SJCRH30 (cell line): ENCODE measurements at regions not wholly inside any gene's neighbourhood (a gene's known extent, or its start where the extent isn't known, plus 50 kb on each side); places are given as distances from the start of the nearest gene placed in this dataset.

Experiments used
- DNase-seq, 2 experiments: peaks; one replicate each; pipeline ENCODE4 v3.0.0-alpha.2; 2015 to 2020
- H3K27ac ChIP-seq: fragments of 250-450 bp; sonication (Bioruptor Pico); 2 replicates; pipeline ENCODE4 v1.5.1; 2020; ENCODE audit warnings: mild to moderate bottlenecking, moderate library complexity
- H3K27me3 ChIP-seq: fragments of 250-450 bp; sonication (Bioruptor Pico); 2 replicates; pipeline ENCODE4 v1.5.1; 2020; ENCODE audit warnings: mild to moderate bottlenecking, moderate library complexity
- H3K36me3 ChIP-seq: fragments of 250-450 bp; sonication (Bioruptor Pico); 2 replicates; pipeline ENCODE4 v1.5.1; 2020; ENCODE audit warnings: mild to moderate bottlenecking, moderate library complexity
- H3K4me1 ChIP-seq: fragments of 250-450 bp; sonication (Bioruptor Pico); 2 replicates; pipeline ENCODE4 v1.5.1; 2020; ENCODE audit warnings: mild to moderate bottlenecking, moderate library complexity
- H3K4me3 ChIP-seq: fragments of 250-450 bp; sonication (Bioruptor Pico); 2 replicates; pipeline ENCODE4 v1.5.1; 2020; ENCODE audit warnings: mild to moderate bottlenecking, moderate library complexity
- H3K9me3 ChIP-seq: fragments of 250-450 bp; sonication (Bioruptor Pico); replicated peaks from 2 replicates; pipeline ENCODE4 v1.5.1; 2020; ENCODE audit warnings: mild to moderate bottlenecking, moderate library complexity

DNA sequence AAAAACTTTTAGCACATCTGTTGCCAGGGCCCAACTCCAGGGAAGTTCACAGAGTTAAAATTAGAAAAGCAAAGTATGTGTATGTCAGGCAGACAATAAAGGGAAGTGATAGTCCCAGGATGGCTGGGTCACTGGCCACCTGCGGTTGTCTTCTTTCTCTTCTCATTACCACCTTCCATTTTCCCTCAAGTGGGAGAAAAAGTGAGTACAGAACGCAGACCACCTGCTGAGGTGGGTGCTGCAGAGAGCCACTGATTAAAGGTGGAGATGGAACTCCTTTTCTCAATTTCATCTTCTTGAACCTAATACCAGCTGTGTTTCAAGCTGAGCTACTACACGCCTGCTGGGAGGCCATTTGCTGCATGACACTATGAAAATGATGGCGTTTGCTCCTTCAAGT is 88.8 kb upstream of the PDE4B start:
- no peak overlapping the region for H3K4me3 ChIP-seq
- no peaks in the 10 kb centered on the region for H3K4me1 ChIP-seq
- H3K27ac ChIP-seq = no peak overlapping the region
- no peak for DNase-seq
- no peaks in the 10 kb centered on the region for H3K9me3 ChIP-seq
- peaks cover 7% of the 10 kb centered on the region; the same call in 1 of the 2 replicates for H3K27me3 ChIP-seq
- no peaks in the 10 kb centered on the region for H3K36me3 ChIP-seq

GRCh38 chr1:65704318-65704717 is 88.4 kb upstream of the PDE4B start:
- Histone ChIP-seq H3K27me3 (peaks cover 7% of the 10 kb centered on the region; the same call in 1 of the 2 replicates), H3K9me3 (no peaks in the 10 kb centered on the region), H3K27ac (no peak overlapping the region), H3K4me1 (no peaks in the 10 kb centered on the region), H3K4me3 (no peak overlapping the region), H3K36me3 (no peaks in the 10 kb centered on the region)
- no peak for DNase-seq

- H3K4me1 ChIP-seq = no peaks in the 10 kb centered on the region
- no peak overlapping the region for H3K4me3 ChIP-seq
- H3K36me3 ChIP-seq = no peaks in the 10 kb centered on the region
- H3K27me3 ChIP-seq = 0 out of 2 replicates have a peak, but pooled peaks cover 5% of the 10 kb centered on the region
- no peaks in the 10 kb centered on the region for H3K9me3 ChIP-seq
- peak in 1 of 2 experiments; percentile 5 for DNase-seq
- H3K27ac ChIP-seq = no peak overlapping the region
These were observed 74.8 kb upstream of the PDE4B start for GRCh38 chr1:65717815-65718454.

DNA sequence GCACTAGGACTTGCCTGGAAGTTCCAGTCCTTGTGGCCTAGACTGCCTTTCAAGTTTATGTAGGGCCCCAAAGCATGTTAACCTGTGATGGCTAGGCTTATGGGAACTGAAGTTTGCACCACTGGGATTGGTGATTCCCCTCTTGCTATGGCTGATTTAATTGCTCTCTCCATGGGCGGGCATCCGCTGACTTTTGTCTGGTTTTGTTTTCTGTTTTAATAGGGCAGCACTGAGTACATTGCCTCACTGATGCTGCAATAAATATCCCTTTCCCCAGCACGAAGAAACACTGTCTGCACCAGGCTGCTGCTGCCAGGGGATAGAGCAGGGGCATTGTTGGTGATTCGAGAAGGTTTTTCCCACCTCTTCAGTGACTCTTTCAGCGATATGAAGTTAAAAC is 73.3 kb upstream of the PDE4B start:
- H3K27me3 ChIP-seq = 0 out of 2 replicates have a peak, but pooled peaks cover 5% of the 10 kb centered on the region
- no peaks in the 10 kb centered on the region for H3K36me3 ChIP-seq
- no peak overlapping the region for H3K27ac ChIP-seq
- no peak for DNase-seq
- H3K4me3 ChIP-seq = no peak overlapping the region
- no peaks in the 10 kb centered on the region for H3K9me3 ChIP-seq
- no peaks in the 10 kb centered on the region for H3K4me1 ChIP-seq

- DNase-seq = no peak
- Histone ChIP-seq H3K27ac (no peak overlapping the region), H3K4me3 (no peak overlapping the region), H3K4me1 (no peaks in the 10 kb centered on the region), H3K27me3 (0 out of 2 replicates have a peak, but pooled peaks cover 5% of the 10 kb centered on the region), H3K9me3 (no peaks in the 10 kb centered on the region), H3K36me3 (no peaks in the 10 kb centered on the region)
These were observed 70.2 kb upstream of the PDE4B start for GRCh38 chr1:65722461-65722860.

DNA sequence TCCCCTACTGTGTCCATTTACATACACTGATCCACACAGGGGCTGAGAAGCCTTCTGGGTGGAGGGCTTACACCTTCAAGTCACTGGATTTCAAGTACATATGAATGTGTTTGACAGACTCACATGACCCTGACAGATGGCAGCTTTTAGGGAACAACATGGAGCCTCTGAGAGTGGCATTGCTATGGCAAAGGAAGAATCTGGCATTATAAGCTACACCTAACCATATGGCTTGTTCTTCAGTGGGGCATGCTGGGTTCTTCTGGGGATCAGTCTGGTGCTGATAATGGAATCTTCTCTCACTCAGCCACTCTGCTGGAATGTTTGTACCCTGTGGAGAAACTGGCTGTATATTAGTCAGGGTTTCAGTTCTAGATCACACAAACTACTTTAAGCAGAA is 68.5 kb upstream of the PDE4B start:
- DNase-seq = no peak

DNA sequence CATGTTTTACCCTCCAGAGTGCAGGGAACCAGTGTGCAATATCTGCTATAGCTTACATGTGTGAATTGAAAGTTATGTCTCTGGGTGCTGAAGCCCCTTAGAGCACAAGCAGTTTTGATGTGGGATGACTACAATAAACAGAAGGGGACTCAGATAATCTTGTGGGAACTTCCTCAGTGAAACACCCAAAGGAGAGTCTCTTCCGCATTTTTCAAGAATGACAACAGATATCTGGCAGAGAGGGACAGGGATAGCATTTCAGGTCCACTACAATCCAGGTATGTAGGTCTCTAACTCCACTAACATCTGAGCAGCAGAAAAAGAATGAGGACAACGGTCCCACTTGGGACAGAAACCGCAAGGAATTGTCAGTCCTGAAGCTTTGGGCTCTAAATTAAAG is 67.6 kb upstream of the PDE4B start:
- DNase-seq = no peak
- no peaks in the 10 kb centered on the region for H3K4me1 ChIP-seq
- no peak overlapping the region for H3K27ac ChIP-seq
- H3K27me3 ChIP-seq = 0 out of 2 replicates have a peak, but pooled peaks cover 3% of the 10 kb centered on the region
- H3K36me3 ChIP-seq = no peaks in the 10 kb centered on the region
- no peak overlapping the region for H3K4me3 ChIP-seq
- H3K9me3 ChIP-seq = no peaks in the 10 kb centered on the region

More for the DNA sequence above, 68.5 kb upstream of the PDE4B start:
- no peaks in the 10 kb centered on the region for H3K9me3 ChIP-seq
- no peak overlapping the region for H3K4me3 ChIP-seq
- H3K27me3 ChIP-seq = 0 out of 2 replicates have a peak, but pooled peaks cover 5% of the 10 kb centered on the region
- no peaks in the 10 kb centered on the region for H3K36me3 ChIP-seq
- no peaks in the 10 kb centered on the region for H3K4me1 ChIP-seq
- H3K27ac ChIP-seq = no peak overlapping the region

GRCh38 chr1:65728504-65728903 is 64.2 kb upstream of the PDE4B start:
- no peaks in the 10 kb centered on the region for H3K27me3 ChIP-seq
- no peak overlapping the region for H3K4me3 ChIP-seq
- H3K27ac ChIP-seq = no peak overlapping the region
- H3K36me3 ChIP-seq = no peaks in the 10 kb centered on the region
- no peaks in the 10 kb centered on the region for H3K9me3 ChIP-seq
- H3K4me1 ChIP-seq = no peaks in the 10 kb centered on the region
- no peak for DNase-seq

DNA sequence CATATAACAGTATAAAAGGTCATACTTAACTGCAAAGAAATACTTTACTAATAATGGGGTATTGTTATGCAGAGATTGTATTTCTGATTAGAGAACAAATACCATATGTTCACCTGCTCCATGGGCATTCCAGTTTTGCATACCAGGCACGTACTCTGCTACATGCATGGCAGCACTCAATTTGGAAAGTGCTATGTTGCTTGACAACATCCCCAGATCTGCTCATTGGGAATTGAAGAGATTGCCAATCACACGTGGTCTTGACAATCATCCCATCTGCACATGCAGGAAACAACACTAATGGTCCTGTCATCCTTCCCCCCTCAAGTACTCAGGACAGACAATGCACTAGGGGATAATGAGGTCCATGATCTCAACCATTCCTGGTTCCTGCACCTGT is 63.4 kb upstream of the PDE4B start:
- no peaks in the 10 kb centered on the region for H3K9me3 ChIP-seq
- no peaks in the 10 kb centered on the region for H3K4me1 ChIP-seq
- no peaks in the 10 kb centered on the region for H3K36me3 ChIP-seq
- no peak overlapping the region for H3K27ac ChIP-seq
- no peak overlapping the region for H3K4me3 ChIP-seq
- DNase-seq = no peak
- no peaks in the 10 kb centered on the region for H3K27me3 ChIP-seq

DNA sequence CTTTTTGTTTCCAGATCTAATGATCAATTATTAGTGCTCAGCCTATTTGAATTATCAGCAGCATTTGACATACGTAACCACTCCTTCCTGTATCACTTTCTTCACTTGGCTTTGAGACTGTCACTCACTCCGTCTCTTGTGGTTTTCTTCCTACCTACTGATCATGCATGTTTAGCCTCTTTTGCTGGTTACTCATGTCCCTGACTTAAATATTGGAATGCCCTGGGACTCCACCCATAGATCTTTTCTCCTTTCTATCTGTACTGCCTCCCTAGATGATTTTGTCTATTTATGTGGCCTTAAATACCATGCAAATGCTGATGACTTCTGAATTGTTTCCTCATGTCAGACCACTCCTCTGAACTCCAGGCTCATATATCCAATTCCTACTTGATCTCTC is 57.7 kb upstream of the PDE4B start:
- Histone ChIP-seq H3K36me3 (no peaks in the 10 kb centered on the region), H3K27me3 (no peaks in the 10 kb centered on the region), H3K4me3 (no peak overlapping the region), H3K27ac (no peak overlapping the region), H3K9me3 (no peaks in the 10 kb centered on the region), H3K4me1 (no peaks in the 10 kb centered on the region)
- no peak for DNase-seq

DNA sequence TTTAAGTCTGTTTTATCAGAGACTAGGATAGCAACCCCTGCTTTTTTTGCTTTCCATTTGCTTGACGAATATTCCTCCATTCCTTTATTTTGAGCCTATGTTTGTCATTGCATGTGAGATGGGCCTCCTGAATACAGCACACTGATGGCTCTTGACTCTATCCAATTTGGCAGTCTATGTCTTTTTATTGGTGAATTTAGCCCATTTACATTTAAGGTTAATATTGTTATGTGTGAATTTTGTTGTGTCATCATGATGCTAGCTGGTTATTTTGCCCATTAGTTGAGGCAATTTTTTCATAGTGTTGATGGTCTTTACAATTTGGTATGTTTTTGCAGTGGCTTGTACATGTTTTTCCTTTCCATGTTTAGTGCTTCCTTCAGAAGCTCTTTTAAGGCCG is 50.7 kb upstream of the PDE4B start:
- no peak overlapping the region for H3K4me3 ChIP-seq
- no peaks in the 10 kb centered on the region for H3K4me1 ChIP-seq
- no peaks in the 10 kb centered on the region for H3K27me3 ChIP-seq
- H3K9me3 ChIP-seq = no peaks in the 10 kb centered on the region
- no peak for DNase-seq
- no peak overlapping the region for H3K27ac ChIP-seq
- H3K36me3 ChIP-seq = no peaks in the 10 kb centered on the region
